ENCODE measurements at regions not wholly inside any gene's neighbourhood (a gene's known extent, or its start where the extent isn't known, plus 50 kb on each side); places are given as distances from the start of the nearest gene placed in this dataset.

DNA sequence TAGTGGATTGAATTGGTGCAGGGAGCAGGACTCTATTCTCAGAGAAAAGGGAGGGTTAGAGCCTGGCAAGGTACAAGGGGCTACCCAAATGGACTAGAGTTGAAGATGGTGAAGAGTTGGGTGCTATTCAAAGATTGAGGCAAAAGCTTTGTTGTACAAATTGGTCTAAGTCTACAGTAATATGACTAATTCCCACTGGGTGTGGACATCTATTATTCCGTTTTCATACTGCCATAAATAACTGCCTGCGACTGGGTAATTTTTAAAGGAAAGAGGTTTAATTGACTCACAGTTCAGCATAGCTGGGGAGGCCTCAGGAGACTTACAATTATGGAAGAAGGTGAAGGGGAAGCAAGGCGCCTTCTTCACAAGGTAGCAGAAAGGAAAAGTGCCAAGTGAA lies 266.3 kb downstream of the TPBG start:
- intact Hi-C loops (cut with micrococcal nuclease; ENCODE audit: unreplicated experiment), result no loop called here
- ChIA-PET CTCF (ENCODE audit: unreplicated experiment) (no interaction called here), POLR2A (interaction anchor here (0.6 to 1.4 kb wide), 2 partner anchors 57 to 452 kb away, joined by 3 read pairs; no protein-coding TSS in a partner anchor)
- H3K4me1 ChIP-seq (ENCODE audit: insufficient read depth, low read length, poor library complexity, severe bottlenecking), result no peaks in the 10 kb centered on the region
- no TSS peak for BruUV-seq (replicated peaks)
- H3K79me2 ChIP-seq (ENCODE audit: insufficient read depth, low read depth, low read length), result no peaks in the 10 kb centered on the region
- no peak overlapping the region for H3K4me2 ChIP-seq (ENCODE audit: low read length)
- no peaks in the 10 kb centered on the region for H4K20me1 ChIP-seq (ENCODE audit: insufficient read depth, low read length)
- H3K27ac ChIP-seq (ENCODE audit: low read depth, low read length, poor library complexity, severe bottlenecking), result no peak overlapping the region
- no peak for DNase-seq (ENCODE audit: low spot score)
- H2AFZ ChIP-seq (ENCODE audit: low read length), result no peak overlapping the region
- TF ChIP-seq EZH2phosphoT487 (IDR thresholded peaks at IDR 0.05; ENCODE audit: borderline replicate concordance, low read depth, low read length) (no peak), CTCF (conservative IDR thresholded peaks at IDR 0.05; ENCODE audit: low read length) (no peak)
- no peaks in the 10 kb centered on the region for H3K9me3 ChIP-seq (ENCODE audit: low read length)
- H3K9me2 ChIP-seq (ENCODE audit: insufficient read depth, low read length), result no peaks in the 10 kb centered on the region
- no peak overlapping the region for H3K4me3 ChIP-seq (ENCODE audit: low read depth, low read length, poor library complexity, severe bottlenecking)
- H3K36me3 ChIP-seq (ENCODE audit: insufficient read depth, low read length), result no peaks in the 10 kb centered on the region

- H4K20me1 ChIP-seq (ENCODE audit: insufficient read depth, low read length), result no peaks in the 10 kb centered on the region
- H3K9me2 ChIP-seq (ENCODE audit: insufficient read depth, low read length), result no peaks in the 10 kb centered on the region
- no peak overlapping the region for H3K27ac ChIP-seq (ENCODE audit: low read depth, low read length, poor library complexity, severe bottlenecking)
- no peak overlapping the region for H3K4me3 ChIP-seq (ENCODE audit: low read depth, low read length, poor library complexity, severe bottlenecking)
- H3K4me1 ChIP-seq (ENCODE audit: insufficient read depth, low read length, poor library complexity, severe bottlenecking), result no peaks in the 10 kb centered on the region
- H3K36me3 ChIP-seq (ENCODE audit: insufficient read depth, low read length), result no peaks in the 10 kb centered on the region
- no peak overlapping the region for H3K4me2 ChIP-seq (ENCODE audit: low read length)
- ChIA-PET CTCF (ENCODE audit: unreplicated experiment) (no interaction called here), POLR2A (no interaction called here)
- intact Hi-C loops (cut with micrococcal nuclease; ENCODE audit: unreplicated experiment), result no loop called here
- no peaks in the 10 kb centered on the region for H3K9me3 ChIP-seq (ENCODE audit: low read length)
- TF ChIP-seq CTCF (conservative IDR thresholded peaks at IDR 0.05; ENCODE audit: low read length), result no peak
- no peak for TF ChIP-seq EZH2phosphoT487 (IDR thresholded peaks at IDR 0.05; ENCODE audit: borderline replicate concordance, low read depth, low read length)
- no peak overlapping the region for H2AFZ ChIP-seq (ENCODE audit: low read length)
- H3K79me2 ChIP-seq (ENCODE audit: insufficient read depth, low read depth, low read length), result no peaks in the 10 kb centered on the region
- DNase-seq (ENCODE audit: low spot score), result no peak
- no TSS peak for BruUV-seq (replicated peaks)
Observed at GRCh38 chr6:82641677-82642076, 278.1 kb downstream of the TPBG start.

GRCh38 chr6:82645536-82646230 lies 282.1 kb downstream of the TPBG start:
- Histone ChIP-seq H3K79me2 (ENCODE audit: insufficient read depth, low read depth, low read length) (no peaks in the 10 kb centered on the region), H3K4me1 (ENCODE audit: insufficient read depth, low read length, poor library complexity, severe bottlenecking) (no peaks in the 10 kb centered on the region), H3K4me3 (ENCODE audit: low read depth, low read length, poor library complexity, severe bottlenecking) (no peak overlapping the region), H2AFZ (ENCODE audit: low read length) (no peak overlapping the region), H3K36me3 (ENCODE audit: insufficient read depth, low read length) (no peaks in the 10 kb centered on the region), H3K27ac (ENCODE audit: low read depth, low read length, poor library complexity, severe bottlenecking) (no peak overlapping the region), H3K4me2 (ENCODE audit: low read length) (no peak overlapping the region), H3K9me2 (ENCODE audit: insufficient read depth, low read length) (no peaks in the 10 kb centered on the region), H3K9me3 (ENCODE audit: low read length) (no peaks in the 10 kb centered on the region), H4K20me1 (ENCODE audit: insufficient read depth, low read length) (no peaks in the 10 kb centered on the region)
- intact Hi-C loops (cut with micrococcal nuclease; ENCODE audit: unreplicated experiment), result no loop called here
- DNase-seq (ENCODE audit: low spot score), result no peak
- no TSS peak for BruUV-seq (replicated peaks)
- CTCF ChIA-PET (ENCODE audit: unreplicated experiment), result no interaction called here
- POLR2A ChIA-PET, result interaction anchor here (0.6 kb wide), 2 partner anchors 628 to 1548 kb away, joined by 3 read pairs; no protein-coding TSS in a partner anchor
- TF ChIP-seq EZH2phosphoT487 (IDR thresholded peaks at IDR 0.05; ENCODE audit: borderline replicate concordance, low read depth, low read length) (no peak), CTCF (conservative IDR thresholded peaks at IDR 0.05; ENCODE audit: low read length) (no peak)
